ENCODE measurements at regions not wholly inside any gene's neighbourhood (a gene's known extent, or its start where the extent isn't known, plus 50 kb on each side); places are given as distances from the start of the nearest gene placed in this dataset.
"Not testable (repeated sequence)": the region's sequence is repeated elsewhere in the genome, so short reads cannot be mapped to it uniquely, and the experiment has no call there.

DNA sequence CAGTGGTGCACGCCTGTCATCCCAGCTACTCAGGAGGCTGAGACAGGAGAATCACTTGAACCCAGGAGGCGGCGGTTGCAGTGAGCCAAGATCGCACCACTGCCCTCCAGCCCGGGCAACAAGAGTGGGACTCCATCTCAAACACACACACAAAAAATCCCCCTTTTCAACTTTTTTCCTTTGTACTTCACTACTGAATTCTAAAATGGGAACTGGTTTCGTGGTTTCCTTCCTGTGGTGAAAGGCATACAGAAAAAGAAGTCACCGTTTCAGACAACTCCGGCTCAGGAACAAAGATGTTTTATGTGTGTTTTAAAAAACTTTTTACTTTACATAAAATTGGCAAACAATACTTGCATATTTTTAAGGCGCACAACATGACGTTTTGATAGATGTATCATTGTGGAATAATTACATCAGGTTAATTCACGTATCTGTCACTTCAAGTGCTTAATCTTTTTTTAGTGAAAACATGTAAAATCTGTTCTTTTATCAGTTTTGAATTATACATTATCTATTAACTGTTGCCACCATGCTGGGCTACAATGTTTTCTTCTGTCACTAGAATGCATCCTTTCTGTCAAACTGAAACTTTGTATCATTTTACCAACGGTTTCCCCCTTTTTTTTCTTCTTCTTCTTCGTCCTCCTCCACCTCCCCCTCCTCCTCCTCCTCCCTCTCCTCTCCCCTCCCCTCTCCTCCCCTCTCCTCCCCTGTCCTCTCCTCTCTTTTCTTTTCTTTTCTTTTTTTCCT is 186.0 kb downstream of the CRLF2 start:
- no peaks in the 10 kb centered on the region for H3K36me3 ChIP-seq (ENCODE audit: insufficient read depth, low read depth, low read length)
- no peaks in the 10 kb centered on the region for H3K27me3 ChIP-seq (ENCODE audit: insufficient read depth, low read length)
- H3K4me3 ChIP-seq (ENCODE audit: low read length): no peak overlapping the region
- H3K4me1 ChIP-seq (ENCODE audit: insufficient read depth, low read length): no peaks in the 10 kb centered on the region
- peaks cover 12% of the 10 kb centered on the region; the same call in 1 of the 2 replicates for H3K9me3 ChIP-seq (ENCODE audit: insufficient read depth, low read depth, low read length)
- no peak overlapping the region for H3K9ac ChIP-seq (ENCODE audit: low read depth, low read length)
- no peak overlapping the region for H3K27ac ChIP-seq (ENCODE audit: low read length)

- Histone ChIP-seq H3K9ac (ENCODE audit: low read depth, low read length) (no peak overlapping the region), H3K27me3 (ENCODE audit: insufficient read depth, low read length) (no peaks in the 10 kb centered on the region), H3K27ac (ENCODE audit: low read length) (no peak overlapping the region), H3K36me3 (ENCODE audit: insufficient read depth, low read depth, low read length) (no peaks in the 10 kb centered on the region), H3K4me3 (ENCODE audit: low read length) (no peak overlapping the region), H3K9me3 (ENCODE audit: insufficient read depth, low read depth, low read length) (peaks cover 20% of the 10 kb centered on the region; the same call in 1 of the 2 replicates), H3K4me1 (ENCODE audit: insufficient read depth, low read length) (no peaks in the 10 kb centered on the region)
Observed at GRCh38 chrX:1025413-1025812, 187.0 kb downstream of the CRLF2 start.

GRCh38 chrX:1023676-1024075 is 188.8 kb downstream of the CRLF2 start:
- Histone ChIP-seq H3K4me3 (ENCODE audit: low read length) (no peak overlapping the region), H3K4me1 (ENCODE audit: insufficient read depth, low read length) (no peaks in the 10 kb centered on the region), H3K27me3 (ENCODE audit: insufficient read depth, low read length) (no peaks in the 10 kb centered on the region), H3K27ac (ENCODE audit: low read length) (no peak overlapping the region), H3K36me3 (ENCODE audit: insufficient read depth, low read depth, low read length) (no peaks in the 10 kb centered on the region), H3K9me3 (ENCODE audit: insufficient read depth, low read depth, low read length) (peaks cover 15% of the 10 kb centered on the region; the same call in 1 of the 2 replicates), H3K9ac (ENCODE audit: low read depth, low read length) (no peak overlapping the region)

DNA sequence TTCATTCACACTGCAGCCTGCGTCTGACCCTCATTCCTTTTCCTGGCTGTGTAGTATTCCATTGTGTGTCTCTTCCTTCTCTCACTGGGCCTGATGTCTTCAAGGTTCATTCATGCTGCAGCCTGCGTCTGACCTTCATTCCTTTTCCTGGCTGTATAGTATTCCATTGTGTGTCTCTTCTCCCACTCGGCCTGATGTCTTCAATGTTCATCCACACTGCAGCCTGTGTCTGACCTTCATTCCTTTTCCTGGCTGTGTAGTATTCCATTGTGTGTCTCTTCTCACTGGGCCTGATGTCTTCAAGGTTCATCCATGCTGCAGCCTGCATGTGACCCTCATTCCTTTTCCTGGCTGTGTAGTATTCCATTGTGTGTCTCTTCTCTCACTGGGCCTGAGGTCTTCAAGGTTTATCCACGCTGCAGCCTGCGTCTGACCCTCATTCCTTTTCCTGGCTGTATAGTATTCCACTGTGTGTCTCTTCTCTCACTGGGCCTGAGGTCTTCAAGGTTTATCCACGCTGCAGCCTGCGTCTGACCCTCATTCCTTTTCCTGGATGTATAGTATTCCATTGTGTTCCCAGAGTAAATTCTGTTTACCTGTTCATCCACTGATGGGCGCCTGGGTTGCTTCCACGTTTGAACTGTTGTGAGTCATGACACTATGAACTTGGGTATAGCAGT is 191.0 kb downstream of the CRLF2 start:
- peaks cover 15% of the 10 kb centered on the region; the same call in 1 of the 2 replicates for H3K9me3 ChIP-seq (ENCODE audit: insufficient read depth, low read depth, low read length)
- not testable (repeated sequence) for H3K4me1 ChIP-seq (ENCODE audit: insufficient read depth, low read length); H3K36me3 ChIP-seq (ENCODE audit: insufficient read depth, low read depth, low read length); H3K4me3 ChIP-seq (ENCODE audit: low read length); H3K27me3 ChIP-seq (ENCODE audit: insufficient read depth, low read length); H3K9ac ChIP-seq (ENCODE audit: low read depth, low read length); H3K27ac ChIP-seq (ENCODE audit: low read length)

DNA sequence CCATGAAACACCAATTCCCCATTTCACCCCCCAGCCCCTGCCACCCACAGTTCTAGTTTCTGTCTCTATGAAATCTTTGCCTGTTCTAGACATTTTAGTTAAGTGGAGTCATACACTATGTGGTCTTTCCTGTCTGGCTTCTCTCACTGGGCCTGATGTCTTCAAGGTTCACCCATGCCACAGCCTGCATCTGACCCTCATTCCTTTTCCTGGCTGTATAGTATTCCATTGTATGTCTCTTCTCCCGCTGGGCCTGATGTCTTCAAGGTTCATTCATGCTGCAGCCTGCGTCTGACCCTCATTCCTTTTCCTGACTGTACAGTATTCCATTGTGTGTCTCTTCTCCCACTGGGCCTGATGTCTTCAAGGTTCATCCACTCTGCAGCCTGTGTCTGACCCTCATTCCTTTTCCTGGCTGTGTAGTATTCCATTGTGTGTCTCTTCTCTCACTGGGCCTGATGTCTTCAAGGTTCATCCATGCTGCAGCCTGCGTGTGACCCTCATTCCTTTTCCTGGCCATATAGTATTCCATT is 191.7 kb downstream of the CRLF2 start:
- Histone ChIP-seq H3K36me3 (ENCODE audit: insufficient read depth, low read depth, low read length) (no peaks in the 10 kb centered on the region), H3K9ac (ENCODE audit: low read depth, low read length) (no peak overlapping the region), H3K9me3 (ENCODE audit: insufficient read depth, low read depth, low read length) (peaks cover 15% of the 10 kb centered on the region; the same call in 1 of the 2 replicates), H3K4me3 (ENCODE audit: low read length) (no peak overlapping the region), H3K27ac (ENCODE audit: low read length) (no peak overlapping the region), H3K27me3 (ENCODE audit: insufficient read depth, low read length) (no peaks in the 10 kb centered on the region), H3K4me1 (ENCODE audit: insufficient read depth, low read length) (no peaks in the 10 kb centered on the region)

GRCh38 chrX:1016926-1017325 is 195.5 kb downstream of the CRLF2 start:
- H3K9me3 ChIP-seq (ENCODE audit: insufficient read depth, low read depth, low read length): peaks cover 14% of the 10 kb centered on the region; the same call in 1 of the 2 replicates
- not testable (repeated sequence) for H3K9ac ChIP-seq (ENCODE audit: low read depth, low read length); H3K4me1 ChIP-seq (ENCODE audit: insufficient read depth, low read length); H3K27me3 ChIP-seq (ENCODE audit: insufficient read depth, low read length); H3K27ac ChIP-seq (ENCODE audit: low read length); H3K4me3 ChIP-seq (ENCODE audit: low read length); H3K36me3 ChIP-seq (ENCODE audit: insufficient read depth, low read depth, low read length)

- H3K27me3 ChIP-seq (ENCODE audit: insufficient read depth, low read length); H3K9me3 ChIP-seq (ENCODE audit: insufficient read depth, low read depth, low read length); H3K4me3 ChIP-seq (ENCODE audit: low read length); H3K9ac ChIP-seq (ENCODE audit: low read depth, low read length); H3K27ac ChIP-seq (ENCODE audit: low read length); H3K4me1 ChIP-seq (ENCODE audit: insufficient read depth, low read length); H3K36me3 ChIP-seq (ENCODE audit: insufficient read depth, low read depth, low read length): not testable (repeated sequence)
Observed at GRCh38 chrX:1016281-1016680, 196.2 kb downstream of the CRLF2 start.

- Histone ChIP-seq H3K4me1 (ENCODE audit: insufficient read depth, low read length) (no peaks in the 10 kb centered on the region), H3K9me3 (ENCODE audit: insufficient read depth, low read depth, low read length) (no peaks in the 10 kb centered on the region; the same call in 1 of the 2 replicates), H3K36me3 (ENCODE audit: insufficient read depth, low read depth, low read length) (no peaks in the 10 kb centered on the region), H3K9ac (ENCODE audit: low read depth, low read length) (no peak overlapping the region), H3K27me3 (ENCODE audit: insufficient read depth, low read length) (no peaks in the 10 kb centered on the region), H3K27ac (ENCODE audit: low read length) (no peak overlapping the region), H3K4me3 (ENCODE audit: low read length) (no peak overlapping the region)
Observed at GRCh38 chrX:1012678-1013300, 199.7 kb downstream of the CRLF2 start.

- Histone ChIP-seq H3K4me1 (ENCODE audit: insufficient read depth, low read length) (no peaks in the 10 kb centered on the region), H3K4me3 (ENCODE audit: low read length) (no peak overlapping the region)
Observed at GRCh38 chrX:1011691-1012283, 200.7 kb downstream of the CRLF2 start.

DNA sequence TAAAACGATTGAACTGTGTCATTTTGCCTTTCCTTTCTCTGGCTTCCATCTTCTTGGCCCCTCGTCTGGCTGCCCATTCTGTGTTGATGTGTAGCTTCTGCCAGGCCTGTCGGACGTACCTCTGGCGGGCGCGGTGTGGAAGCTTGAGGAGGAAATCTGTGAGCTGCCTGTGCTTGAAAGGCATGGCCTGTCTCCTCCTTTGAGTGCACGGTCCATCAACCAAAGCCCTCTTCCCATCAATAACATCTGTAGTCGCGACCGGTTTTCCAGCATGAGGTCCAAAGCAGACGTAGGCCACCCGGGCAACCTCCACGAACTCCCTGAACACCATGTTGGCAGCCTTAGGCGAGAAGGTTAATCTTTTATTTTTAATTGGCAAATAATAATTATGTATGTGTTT is 202.7 kb downstream of the CRLF2 start:
- no peaks in the 10 kb centered on the region for H3K4me1 ChIP-seq (ENCODE audit: insufficient read depth, low read length)

More at GRCh38 chrX:1011691-1012283, 200.7 kb downstream of the CRLF2 start:
- H3K9ac ChIP-seq (ENCODE audit: low read depth, low read length): no peak overlapping the region
- no peaks in the 10 kb centered on the region for H3K27me3 ChIP-seq (ENCODE audit: insufficient read depth, low read length)
- H3K27ac ChIP-seq (ENCODE audit: low read length): no peak overlapping the region
- H3K36me3 ChIP-seq (ENCODE audit: insufficient read depth, low read depth, low read length): no peaks in the 10 kb centered on the region
- no peaks in the 10 kb centered on the region for H3K9me3 ChIP-seq (ENCODE audit: insufficient read depth, low read depth, low read length)

GRCh38 chrX:1006156-1006730 is 206.2 kb downstream of the CRLF2 start:
- Histone ChIP-seq H3K36me3 (ENCODE audit: insufficient read depth, low read depth, low read length) (no peaks in the 10 kb centered on the region), H3K27ac (ENCODE audit: low read length) (no peak overlapping the region)

More for the DNA sequence above, 202.7 kb downstream of the CRLF2 start:
- Histone ChIP-seq H3K27ac (ENCODE audit: low read length) (no peak overlapping the region), H3K27me3 (ENCODE audit: insufficient read depth, low read length) (no peaks in the 10 kb centered on the region), H3K36me3 (ENCODE audit: insufficient read depth, low read depth, low read length) (no peaks in the 10 kb centered on the region), H3K9me3 (ENCODE audit: insufficient read depth, low read depth, low read length) (no peaks in the 10 kb centered on the region), H3K4me3 (ENCODE audit: low read length) (no peak overlapping the region), H3K9ac (ENCODE audit: low read depth, low read length) (no peak overlapping the region)

More at GRCh38 chrX:1006156-1006730, 206.2 kb downstream of the CRLF2 start:
- Histone ChIP-seq H3K27me3 (ENCODE audit: insufficient read depth, low read length) (no peaks in the 10 kb centered on the region), H3K4me1 (ENCODE audit: insufficient read depth, low read length) (no peaks in the 10 kb centered on the region), H3K9ac (ENCODE audit: low read depth, low read length) (no peak overlapping the region), H3K9me3 (ENCODE audit: insufficient read depth, low read depth, low read length) (no peaks in the 10 kb centered on the region), H3K4me3 (ENCODE audit: low read length) (no peak overlapping the region)

Measured in iPS-20b (cell line).